Breast epithelium (tissue), 4 donors: ENCODE measurements at regions not wholly inside any gene's neighbourhood (a gene's known extent, or its start where the extent isn't known, plus 50 kb on each side); places are given as distances from the start of the nearest gene placed in this dataset.

ENCODE experiments used
- DNase-seq, 2 donors: peaks; one replicate each; pipeline ENCODE4 v3.0.0-alpha.2; 2019; ENCODE audit warnings: low spot score in 2 of 2
- H3K27ac ChIP-seq, 2 donors: fragments of 200-600 bp; sonication (generic) in 1 of 2; one replicate each; pipeline ENCODE4 v1.5.1; 2016 to 2019; ENCODE audit warnings: mild to moderate bottlenecking in 1 of 2
- H3K27me3 ChIP-seq, 2 donors: fragments of 200-600 bp; sonication (generic) in 1 of 2; one replicate each; pipeline versions ENCODE4 v1.5.1 to v1.6.0; 2017 to 2019; ENCODE audit warnings: control low read depth in 1 of 2, mild to moderate bottlenecking in 1 of 2
- H3K36me3 ChIP-seq: fragments of 200-600 bp; one replicate; pipeline ENCODE4 v1.5.1; 2019
- H3K4me1 ChIP-seq, 2 donors: fragments of 200-600 bp; sonication (generic); one replicate each; pipeline ENCODE4 v1.5.1; 2016 to 2019; ENCODE audit warnings: control low read depth in 1 of 2
- H3K4me3 ChIP-seq, 3 donors: fragments of 200-600 bp; sonication (generic); 1 replicate in 2 of 3; 2 replicates in 1 of 3; pipeline ENCODE4 v1.5.1; 2016 to 2019; ENCODE audit warnings: mild to moderate bottlenecking in 3 of 3, moderate library complexity in 2 of 3
- H3K9me3 ChIP-seq, 2 donors: fragments of 200-600 bp; sonication (generic) in 1 of 2; one replicate each; pipeline ENCODE4 v1.5.1; 2016 to 2019; ENCODE audit warnings: control low read depth in 1 of 2
- CTCF ChIP-seq, 3 donors: fragments of 450-650 bp; IDR thresholded peaks; one replicate each; pipeline ENCODE4 v1.5.1; 2016 to 2017; ENCODE audit warnings: antibody characterized with exemption in 3 of 3, mild to moderate bottlenecking in 3 of 3, moderate library complexity in 3 of 3
- POLR2A ChIP-seq: fragments of 450-650 bp; IDR thresholded peaks from one replicate; pipeline ENCODE4 v1.6.1; 2016; ENCODE audit warnings: antibody characterized with exemption, mild to moderate bottlenecking, moderate library complexity
- POLR2AphosphoS5 ChIP-seq, 3 donors: sonication (generic); formaldehyde crosslinking; IDR thresholded peaks; one replicate each; pipeline ENCODE4 v1.6.1; 2017; ENCODE audit warnings: antibody characterized with exemption in 3 of 3
- intact Hi-C: fragments of 100-400 bp; cut with DNase I; formaldehyde crosslinking; loops from one replicate; pipeline ENCODE4 v1.15.1; 2023; ENCODE audit warnings: low total_unique reads

- Histone ChIP-seq H3K27me3 (no peaks in the 10 kb centered on the region), H3K27ac (no peak overlapping the region), H3K4me3 (no peak overlapping the region), H3K36me3 (no peaks in the 10 kb centered on the region), H3K4me1 (no peaks in the 10 kb centered on the region), H3K9me3 (no peaks in the 10 kb centered on the region)
- intact Hi-C loops, result no loop called here
- DNase-seq, result no peak
- no peak for TF ChIP-seq CTCF (IDR thresholded peaks at IDR 0.05)
- TF ChIP-seq POLR2A, result no peak
- TF ChIP-seq POLR2AphosphoS5 (IDR thresholded peaks at IDR 0.05), result no peak
These were observed 250.9 kb upstream of the DAB1 start for GRCh38 chr1:57674801-57675200.

GRCh38 chr1:57672346-57673140 lies 248.7 kb upstream of the DAB1 start:
- Histone ChIP-seq H3K4me1 (no peaks in the 10 kb centered on the region), H3K9me3 (no peaks in the 10 kb centered on the region), H3K4me3 (no peak overlapping the region), H3K27ac (no peak overlapping the region), H3K27me3 (no peaks in the 10 kb centered on the region), H3K36me3 (no peaks in the 10 kb centered on the region)
- intact Hi-C loops, result no loop called here
- DNase-seq, result no peak
- TF ChIP-seq POLR2A, result no peak
- TF ChIP-seq POLR2AphosphoS5 (IDR thresholded peaks at IDR 0.05), result no peak
- no peak for TF ChIP-seq CTCF (IDR thresholded peaks at IDR 0.05)

GRCh38 chr1:57671750-57672149 lies 247.9 kb upstream of the DAB1 start:
- DNase-seq, result no peak
- Histone ChIP-seq H3K27me3 (no peaks in the 10 kb centered on the region), H3K36me3 (no peaks in the 10 kb centered on the region), H3K9me3 (no peaks in the 10 kb centered on the region), H3K4me3 (no peak overlapping the region), H3K4me1 (no peaks in the 10 kb centered on the region), H3K27ac (no peak overlapping the region)
- no peak for TF ChIP-seq POLR2AphosphoS5 (IDR thresholded peaks at IDR 0.05)
- TF ChIP-seq CTCF (IDR thresholded peaks at IDR 0.05), result no peak
- TF ChIP-seq POLR2A, result no peak
- intact Hi-C loops, result no loop called here

GRCh38 chr1:57659804-57660203 lies 235.9 kb upstream of the DAB1 start:
- no peaks in the 10 kb centered on the region for H3K4me1 ChIP-seq
- no peak for TF ChIP-seq POLR2A
- no peak for TF ChIP-seq CTCF (IDR thresholded peaks at IDR 0.05)
- no peak overlapping the region for H3K4me3 ChIP-seq
- no peak for DNase-seq
- no peaks in the 10 kb centered on the region for H3K27me3 ChIP-seq
- no peaks in the 10 kb centered on the region for H3K9me3 ChIP-seq
- H3K36me3 ChIP-seq, result no peaks in the 10 kb centered on the region
- H3K27ac ChIP-seq, result no peak overlapping the region
- intact Hi-C loops, result no loop called here

GRCh38 chr1:57655161-57655560 lies 231.3 kb upstream of the DAB1 start:
- Histone ChIP-seq H3K9me3 (no peaks in the 10 kb centered on the region), H3K4me3 (no peak overlapping the region), H3K27me3 (no peaks in the 10 kb centered on the region), H3K36me3 (no peaks in the 10 kb centered on the region), H3K4me1 (no peaks in the 10 kb centered on the region), H3K27ac (no peak overlapping the region)
- intact Hi-C loops, result no loop called here
- no peak for DNase-seq
- no peak for TF ChIP-seq CTCF (IDR thresholded peaks at IDR 0.05)
- no peak for TF ChIP-seq POLR2A
- TF ChIP-seq POLR2AphosphoS5 (IDR thresholded peaks at IDR 0.05), result no peak
